Activated T-cell treated with anti-CD3 and anti-CD28 coated beads, Interleukin-2, amount 50 U/mL, for 1 hour (primary cell): ENCODE measurements at regions not wholly inside any gene's neighbourhood (a gene's known extent, or its start where the extent isn't known, plus 50 kb on each side); places are given as distances from the start of the nearest gene placed in this dataset.
"Not testable (repeated sequence)": the region's sequence is repeated elsewhere in the genome, so short reads cannot be mapped to it uniquely, and the experiment has no call there.

Source experiments
- DNase-seq: peaks from one replicate; pipeline ENCODE4 v3.0.0-alpha.2; 2020

DNA sequence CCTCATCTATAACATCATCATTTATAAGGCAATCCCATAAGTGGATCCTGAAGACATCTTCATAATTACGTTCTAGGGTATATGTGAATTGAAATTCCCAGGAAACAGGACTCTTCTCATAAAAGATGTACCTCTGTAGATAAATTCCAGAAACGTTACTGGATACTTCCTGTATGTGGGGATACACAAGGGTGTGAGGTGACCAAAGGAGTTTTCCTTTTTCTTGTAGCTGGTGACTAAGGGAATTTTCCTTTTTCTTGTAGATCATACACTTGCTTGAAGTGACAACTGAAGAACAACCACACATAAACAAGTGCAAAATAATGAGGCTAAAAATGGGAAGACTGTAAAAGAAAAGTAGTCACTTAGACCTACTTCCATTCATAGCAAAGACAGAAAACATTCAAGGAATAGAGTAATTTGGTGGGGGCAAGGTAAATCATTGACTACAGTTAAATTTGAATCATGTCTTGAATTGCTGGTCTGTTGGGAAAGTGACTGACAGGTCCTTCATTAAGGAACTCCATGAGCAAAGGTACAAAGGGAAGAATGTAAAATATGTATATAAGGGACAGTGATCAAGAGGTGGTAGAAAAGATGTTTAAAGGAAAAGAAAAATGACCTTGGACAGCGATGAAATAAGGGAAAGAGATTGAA is 53.2 kb upstream of the UBE2E3 start:
- no peak for DNase-seq

DNA sequence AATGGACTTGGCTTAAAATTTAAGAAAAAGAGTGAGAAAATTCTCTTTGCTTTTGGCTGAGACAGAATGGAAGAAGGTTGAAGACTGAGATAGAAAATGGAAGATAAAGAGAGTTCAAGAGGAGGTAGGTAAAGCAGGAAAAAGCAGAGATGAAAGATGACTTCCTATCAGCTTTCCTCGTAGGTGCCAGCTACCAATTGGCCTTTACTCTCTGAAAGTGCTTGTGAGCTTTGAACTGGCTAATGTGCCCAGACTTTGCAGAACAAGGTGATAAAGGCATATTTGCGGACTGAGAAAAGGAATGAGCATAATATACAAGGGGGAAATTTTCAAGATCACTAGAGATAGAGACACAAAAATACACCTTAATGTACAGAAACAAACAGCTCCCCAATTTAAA is 54.7 kb upstream of the UBE2E3 start:
- DNase-seq, result no peak

DNA sequence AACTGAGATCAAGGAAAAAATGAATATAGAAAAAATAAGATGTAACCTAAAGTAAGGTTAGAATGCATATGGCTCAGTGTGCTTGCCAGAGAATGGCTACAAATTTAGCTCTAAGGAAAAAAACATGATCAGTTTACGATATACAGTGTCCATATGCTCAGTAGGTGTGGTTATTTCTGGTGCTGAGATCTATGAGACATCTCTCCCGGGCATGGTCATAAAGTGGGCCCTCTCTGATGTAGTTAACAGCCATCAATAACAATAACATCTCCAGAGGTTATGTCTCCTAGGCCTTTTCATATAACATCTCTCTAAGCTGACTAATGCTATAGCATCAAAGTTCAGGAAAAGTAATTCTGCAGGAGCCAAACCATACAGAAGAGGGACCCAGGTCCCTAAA is 56.3 kb upstream of the UBE2E3 start:
- no peak for DNase-seq

DNA sequence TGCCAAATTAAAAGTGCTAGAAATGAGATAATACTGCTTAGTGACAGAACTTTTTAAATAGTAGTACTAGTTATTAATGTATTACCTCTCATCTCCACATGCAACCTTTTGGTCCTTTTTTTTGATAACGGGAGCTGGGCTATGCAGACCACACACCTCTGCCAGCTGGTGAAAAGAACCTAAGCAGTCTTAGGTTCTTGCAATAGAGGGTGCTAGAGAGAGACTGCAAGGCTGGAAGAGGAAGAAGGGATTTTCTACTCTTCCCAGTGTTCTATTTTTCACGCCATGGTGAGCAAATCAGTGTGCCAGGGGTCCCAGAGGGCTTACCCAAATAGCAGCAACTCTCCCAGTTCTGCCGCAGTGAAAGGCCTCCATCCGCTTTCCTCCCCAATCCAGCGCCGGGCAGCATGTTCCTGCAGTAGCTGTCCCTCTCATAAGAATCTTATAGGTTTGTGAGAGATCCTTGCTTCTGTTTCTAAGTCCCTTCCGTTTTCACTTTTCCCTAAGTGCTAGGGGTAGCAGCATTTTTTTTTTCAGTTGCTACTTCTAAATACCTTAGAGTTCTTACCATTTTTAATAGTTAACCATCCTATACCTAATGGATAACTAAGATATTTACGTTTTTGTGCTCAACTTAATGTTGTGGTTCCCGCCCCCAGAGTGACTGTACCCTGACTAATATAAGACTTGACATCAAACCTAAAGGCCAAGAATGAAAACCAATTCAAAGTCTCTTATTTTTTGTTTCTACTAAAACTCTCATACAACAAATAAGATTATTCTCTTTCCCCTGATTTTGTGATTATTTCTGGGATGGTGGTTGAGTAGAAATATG is 69.4 kb upstream of the UBE2E3 start:
- no peak for DNase-seq

DNA sequence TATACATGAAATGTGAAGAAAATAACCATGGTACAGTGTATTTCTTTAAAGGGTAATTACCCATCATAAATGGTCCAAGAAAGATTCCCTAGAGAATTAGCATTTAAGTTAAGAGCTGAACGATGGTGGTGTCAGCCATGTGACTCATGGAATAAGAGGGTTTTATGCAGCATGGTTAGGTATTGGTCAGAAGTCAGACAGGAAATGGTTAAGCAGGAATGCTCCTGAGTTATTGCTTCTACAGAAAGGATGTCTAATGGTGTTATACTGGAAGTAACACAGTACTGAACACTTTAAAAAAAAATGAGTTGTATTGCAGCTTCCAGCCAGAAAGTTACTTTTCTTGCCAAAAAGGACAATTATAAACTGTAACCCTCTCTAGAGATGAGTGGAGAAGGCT is 72.7 kb upstream of the UBE2E3 start:
- DNase-seq, result no peak

DNA sequence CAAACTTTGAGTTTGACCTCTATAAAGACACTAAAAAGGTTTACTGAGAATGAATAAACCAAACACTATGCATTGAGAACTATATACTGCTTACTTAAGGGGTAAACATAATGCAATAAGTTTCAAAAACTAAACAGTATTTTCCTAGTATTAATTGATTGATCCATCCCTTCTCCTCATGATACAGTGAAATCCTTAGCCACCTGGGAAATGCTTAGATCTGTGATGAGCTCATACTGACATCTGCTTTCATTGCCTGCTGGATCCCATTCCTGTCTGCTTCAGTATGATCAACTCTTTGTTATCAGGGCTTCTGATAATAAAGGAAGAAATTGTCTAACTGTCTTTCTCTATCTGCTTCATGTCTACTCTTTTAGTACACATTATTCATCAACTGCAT is 74.9 kb upstream of the UBE2E3 start:
- no peak for DNase-seq

DNA sequence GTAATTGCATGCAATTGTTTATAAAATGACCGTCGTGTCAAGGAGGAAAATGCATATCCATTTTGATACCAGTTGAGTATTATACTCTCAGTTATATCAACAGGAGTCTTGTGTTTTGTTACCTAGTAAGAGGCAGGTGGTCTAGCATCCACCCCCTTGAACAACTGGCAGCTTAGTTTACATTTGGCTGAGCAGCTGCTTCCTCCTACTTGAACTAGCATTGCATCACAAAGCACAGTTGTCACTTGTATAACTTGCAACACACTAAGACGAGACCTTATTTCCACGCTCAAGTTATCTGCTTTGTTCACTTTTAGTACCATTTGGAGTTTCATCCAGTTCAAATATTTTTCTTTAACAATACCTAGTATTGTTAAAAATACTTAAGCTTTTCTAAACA is 75.4 kb upstream of the UBE2E3 start:
- DNase-seq, result no peak

DNA sequence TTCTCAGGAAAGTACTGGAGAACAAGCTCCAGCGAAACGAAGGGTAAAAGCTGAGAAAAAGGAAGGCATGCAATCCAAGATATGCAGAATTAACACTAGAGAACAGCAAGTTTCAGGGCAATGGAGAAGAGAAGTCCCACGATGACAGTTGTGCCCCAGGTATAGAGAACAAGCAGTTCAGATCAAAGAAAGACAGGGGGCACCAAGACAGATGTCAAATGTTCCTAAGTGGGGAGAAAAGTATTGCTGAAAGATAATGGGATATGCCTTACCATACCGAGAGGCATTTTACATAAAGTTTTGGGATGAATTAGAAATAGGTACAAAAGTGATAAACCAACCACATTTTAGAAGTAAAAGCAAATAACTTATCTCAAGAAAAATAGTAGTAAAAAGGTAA is 79.1 kb upstream of the UBE2E3 start:
- no peak for DNase-seq

DNA sequence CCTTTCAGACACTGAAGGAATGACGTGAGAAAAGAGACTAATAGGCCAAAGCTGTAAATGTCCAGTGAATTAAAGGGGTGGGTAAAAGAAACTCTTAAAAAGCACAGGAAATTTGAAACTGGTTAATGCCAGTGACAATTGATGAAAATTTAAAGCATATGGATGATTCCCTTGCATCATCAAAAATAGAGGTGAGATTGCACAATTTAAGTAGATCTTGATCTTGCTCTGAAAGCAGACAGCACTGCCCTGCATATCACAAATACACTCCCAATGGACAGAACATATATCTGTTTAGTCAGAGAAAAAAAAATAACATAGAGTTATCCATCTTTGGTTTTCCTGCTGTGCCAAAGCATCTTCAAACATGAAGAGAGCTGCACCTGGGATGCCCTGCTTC is 86.7 kb upstream of the UBE2E3 start:
- no peak for DNase-seq

DNA sequence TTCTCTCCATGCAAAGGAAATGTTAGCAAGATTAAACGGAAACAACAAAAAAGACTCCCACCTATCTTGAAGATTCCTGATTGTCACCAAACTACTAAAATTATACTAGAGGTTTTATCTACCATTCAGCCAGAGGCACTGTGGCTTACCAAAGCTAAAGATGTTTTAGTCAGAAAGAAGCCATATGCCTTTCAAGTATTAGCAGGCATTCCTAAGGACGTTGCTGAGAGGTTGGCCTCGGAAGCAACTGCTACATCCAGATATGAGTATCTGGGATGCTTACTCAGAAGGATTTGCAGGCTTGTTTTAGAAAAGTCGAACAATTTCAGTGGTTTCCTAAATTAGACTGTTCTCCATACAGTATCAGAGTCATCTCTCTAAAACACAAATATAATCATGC is 88.3 kb upstream of the UBE2E3 start:
- DNase-seq, result no peak

DNA sequence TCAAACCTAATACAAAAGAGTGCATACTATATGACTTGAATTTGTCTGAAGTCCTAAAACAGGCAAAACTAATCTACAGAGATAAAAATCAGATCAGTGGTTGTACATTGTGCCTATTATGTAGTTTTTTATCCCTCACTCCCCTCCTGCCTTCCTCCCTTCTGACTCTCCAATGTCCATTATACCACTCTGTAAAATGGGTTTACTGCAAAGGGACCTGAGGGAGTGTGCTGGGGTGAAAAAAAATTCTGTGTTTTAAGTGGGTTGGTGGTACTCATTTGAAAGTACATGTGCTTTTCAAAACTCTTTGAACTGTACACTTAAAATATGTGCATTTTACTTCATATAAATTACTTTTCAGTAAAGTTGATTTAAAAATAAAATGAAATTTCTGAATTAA is 89.0 kb upstream of the UBE2E3 start:
- no peak for DNase-seq

DNA sequence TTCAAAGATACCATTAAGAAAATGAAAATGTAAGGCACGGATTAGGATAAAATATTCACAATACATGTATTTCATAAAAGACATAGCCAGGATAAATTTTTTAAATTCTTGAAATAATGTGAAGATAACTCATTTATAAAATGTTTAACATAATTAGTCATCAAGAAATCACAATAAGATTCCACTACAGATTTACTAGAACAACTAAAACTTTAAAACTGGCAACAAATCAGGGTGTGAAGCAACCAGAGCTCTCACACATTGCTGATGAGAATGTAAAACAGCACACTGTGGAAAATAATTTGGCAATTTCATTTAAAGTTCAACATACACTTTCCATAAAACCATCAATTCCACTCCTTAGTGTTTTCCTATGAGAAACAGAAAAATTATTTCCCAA is 89.6 kb upstream of the UBE2E3 start:
- no peak for DNase-seq

DNA sequence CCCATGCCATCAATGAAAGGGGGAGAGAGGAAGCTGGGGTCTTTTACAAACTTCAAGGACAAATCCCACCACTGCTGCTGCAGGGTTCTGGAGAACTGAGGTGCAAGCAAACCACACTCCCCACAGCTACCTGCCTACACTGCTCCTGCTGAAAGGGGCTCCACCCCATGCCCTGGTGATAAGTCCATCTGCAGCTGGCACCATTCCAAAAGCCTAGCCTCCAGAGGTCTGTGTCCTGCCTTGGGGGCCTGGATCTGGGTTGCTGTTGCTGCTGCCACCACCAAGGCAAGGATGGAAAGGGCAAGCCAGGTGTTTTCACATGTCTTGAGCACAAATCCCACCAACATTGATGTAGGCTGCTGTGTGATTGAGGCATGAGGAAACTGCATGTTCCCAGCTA is 97.4 kb upstream of the UBE2E3 start:
- DNase-seq, result no peak

DNA sequence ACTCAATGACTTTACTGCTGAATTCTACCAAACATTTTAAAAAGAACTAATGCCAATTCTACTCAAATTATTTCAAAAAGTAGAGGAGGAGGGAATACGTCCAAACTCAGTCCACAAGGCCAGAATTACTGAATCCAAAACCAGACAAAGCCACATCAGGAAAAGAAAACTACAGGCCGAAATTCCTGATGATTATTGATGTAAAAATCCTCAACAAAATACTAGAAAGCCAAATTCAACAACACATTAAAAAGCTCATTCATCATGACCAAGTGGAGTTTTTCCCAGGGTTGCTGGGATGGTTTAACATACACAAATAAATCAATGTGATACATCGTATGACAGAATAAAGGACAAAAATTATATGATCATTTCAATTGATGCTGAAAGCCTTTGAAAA is 103.9 kb upstream of the UBE2E3 start:
- DNase-seq, result no peak

DNA sequence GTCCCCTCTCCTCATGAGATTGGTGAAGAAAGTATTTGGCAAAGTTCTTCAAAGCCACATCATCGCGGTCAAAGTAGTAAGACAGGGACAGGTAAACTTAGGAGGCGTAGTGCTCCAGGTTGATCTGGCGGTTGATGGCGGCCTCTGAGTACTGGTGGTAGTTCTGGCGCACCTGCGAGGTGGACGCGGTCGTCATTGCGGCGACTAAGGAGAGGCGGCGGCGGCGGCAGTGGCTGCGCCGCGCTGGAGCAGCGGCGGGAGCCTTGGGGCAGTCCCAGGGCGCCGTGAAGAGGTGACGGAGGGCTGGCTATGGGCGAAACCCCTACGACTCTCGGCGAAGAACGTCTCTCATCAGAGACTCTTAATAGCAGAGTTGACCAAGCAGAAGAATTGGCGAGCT is 107.2 kb upstream of the UBE2E3 start:
- no peak for DNase-seq

DNA sequence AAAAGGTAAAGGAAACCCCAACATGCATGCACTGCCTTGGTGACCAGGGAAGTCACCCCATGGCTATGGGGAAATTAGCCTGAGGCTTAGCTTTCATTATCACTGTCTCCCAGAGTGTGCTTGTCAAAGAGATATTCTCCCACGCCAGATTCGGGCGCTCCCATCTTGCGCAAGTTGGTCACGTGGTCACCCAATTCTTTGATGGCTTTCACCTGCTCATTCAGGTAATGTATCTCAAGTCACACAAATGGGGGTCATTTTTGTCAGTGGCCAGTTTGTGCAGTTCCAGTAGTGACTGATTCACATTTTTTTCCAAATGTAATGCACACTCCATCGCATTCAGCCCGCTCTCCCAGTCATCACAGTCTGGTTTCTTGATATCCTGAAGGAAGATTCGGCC is 107.6 kb upstream of the UBE2E3 start:
- DNase-seq, result not testable (repeated sequence)

DNA sequence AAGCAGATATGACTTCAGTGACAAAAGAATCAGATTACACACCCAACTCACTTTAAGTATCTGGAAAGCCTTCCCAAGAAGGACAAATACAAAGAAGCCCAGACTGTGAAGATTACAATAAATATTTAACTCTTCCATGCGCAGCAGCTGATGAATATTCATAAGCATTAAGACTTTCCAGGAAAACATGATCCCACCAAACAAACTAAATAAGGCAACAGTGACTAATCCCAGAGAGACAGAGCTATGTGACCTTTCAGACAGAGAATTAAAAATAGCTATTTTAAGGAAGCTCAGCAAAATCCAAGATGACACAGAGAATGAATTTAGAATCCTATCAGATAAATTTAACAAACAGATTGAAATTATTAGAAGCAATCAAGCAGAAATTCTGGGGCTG is 108.2 kb upstream of the UBE2E3 start:
- no peak for DNase-seq

DNA sequence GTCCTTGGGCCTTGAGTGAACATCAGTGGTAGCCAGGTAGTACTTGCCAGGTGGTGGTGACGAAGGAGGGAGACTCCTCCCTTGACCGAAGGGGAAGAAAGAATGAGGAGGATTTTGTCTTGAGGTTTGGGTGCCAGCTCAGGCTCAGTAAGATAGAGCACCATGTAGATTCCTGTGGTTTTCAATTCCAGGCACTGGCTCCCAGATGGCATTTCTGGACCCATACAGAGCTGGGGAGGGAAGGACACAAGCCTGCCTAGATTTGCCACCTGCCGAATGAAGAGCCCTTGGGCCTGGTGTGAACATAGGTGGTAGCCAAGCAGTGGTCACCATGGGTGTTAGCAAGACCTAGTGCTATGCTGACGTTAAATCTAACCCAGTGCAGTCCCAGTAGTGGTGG is 108.8 kb upstream of the UBE2E3 start:
- no peak for DNase-seq

DNA sequence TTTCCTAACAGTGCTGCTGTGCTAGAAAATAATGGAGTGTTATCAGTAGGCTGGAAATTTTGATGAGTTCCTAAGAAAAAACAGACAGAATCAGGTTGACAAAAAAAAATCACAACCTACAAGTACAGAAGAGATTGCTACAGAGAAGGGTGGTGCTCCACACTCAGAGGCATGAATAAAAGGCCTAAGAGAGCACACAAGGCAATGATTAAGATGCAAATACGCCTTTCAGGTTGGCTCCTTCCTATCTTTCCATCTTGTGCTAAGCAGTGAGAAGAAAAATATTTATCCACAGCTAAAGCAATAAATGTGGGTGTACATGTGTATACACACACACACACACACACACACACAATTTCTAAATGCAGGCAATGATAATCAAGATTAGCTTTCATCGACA is 130.6 kb upstream of the UBE2E3 start:
- DNase-seq, result no peak

DNA sequence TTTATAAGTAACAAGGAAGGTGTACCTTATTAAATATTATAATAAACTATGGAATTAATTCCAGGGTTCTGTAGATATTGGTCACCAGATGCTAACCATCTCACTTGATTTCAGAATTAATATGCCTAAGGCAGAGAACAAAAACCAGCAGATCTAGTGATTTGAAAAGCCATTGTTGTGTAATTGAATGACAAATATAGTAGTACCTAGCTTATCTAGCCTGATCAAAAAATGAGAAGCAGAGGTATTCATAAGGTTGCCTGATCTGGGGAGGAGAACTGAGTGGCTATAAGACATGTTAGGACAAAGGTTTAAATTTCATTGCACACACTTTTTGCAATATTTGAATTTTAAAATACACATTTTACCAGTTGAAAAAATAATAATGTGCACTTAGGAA is 132.0 kb upstream of the UBE2E3 start:
- DNase-seq, result no peak

DNA sequence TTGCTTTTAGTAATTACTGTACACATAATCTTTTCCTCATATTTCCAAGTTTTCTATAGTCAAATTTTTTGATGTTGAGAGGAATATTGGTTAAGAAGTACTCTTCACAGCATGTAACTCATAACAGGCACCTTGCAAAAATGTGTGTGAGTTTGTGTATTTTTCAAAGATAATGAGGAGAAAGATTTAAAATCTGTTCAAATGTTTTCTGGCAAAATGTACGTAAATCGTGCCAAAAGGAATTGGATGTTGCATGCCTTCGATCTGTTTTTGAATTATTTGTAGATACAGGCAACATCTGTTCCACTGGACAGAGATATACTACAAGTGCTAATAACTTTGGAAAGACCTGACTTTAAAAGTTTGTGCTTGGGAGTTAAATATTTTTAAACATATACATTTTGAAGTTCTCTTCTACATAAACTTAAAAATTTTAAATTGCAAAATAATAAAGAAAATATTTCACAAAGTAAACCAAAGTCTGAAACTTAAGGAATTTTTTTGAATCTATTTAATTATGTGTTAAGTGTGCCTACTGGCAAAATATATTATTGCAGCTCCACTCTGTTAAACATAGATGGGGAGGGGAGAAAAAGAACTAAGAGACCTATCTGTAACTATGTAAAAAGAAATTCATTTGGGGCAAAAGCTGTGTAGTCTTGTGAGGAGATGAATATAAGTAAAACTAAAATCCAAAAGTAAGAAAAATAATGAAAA is 133.5 kb upstream of the UBE2E3 start:
- DNase-seq, result no peak

DNA sequence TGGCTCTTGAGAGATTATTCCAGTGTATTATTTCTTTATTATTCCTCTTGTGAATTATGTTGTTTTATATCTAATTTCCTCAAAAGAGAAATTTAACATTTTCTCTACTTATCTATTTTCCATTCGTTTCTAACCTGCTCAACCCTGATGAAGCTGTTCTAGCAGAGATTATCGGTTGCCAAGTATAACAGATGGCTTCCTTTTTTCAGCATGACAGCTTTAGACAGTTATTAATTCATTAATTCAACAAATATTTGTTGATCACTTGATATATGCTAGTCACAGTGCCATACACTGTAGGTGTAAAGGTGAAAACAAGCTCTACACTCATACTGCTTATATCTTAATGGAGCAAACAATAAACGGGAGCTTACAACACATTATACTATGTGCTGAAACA is 137.9 kb upstream of the UBE2E3 start:
- DNase-seq, result no peak

DNA sequence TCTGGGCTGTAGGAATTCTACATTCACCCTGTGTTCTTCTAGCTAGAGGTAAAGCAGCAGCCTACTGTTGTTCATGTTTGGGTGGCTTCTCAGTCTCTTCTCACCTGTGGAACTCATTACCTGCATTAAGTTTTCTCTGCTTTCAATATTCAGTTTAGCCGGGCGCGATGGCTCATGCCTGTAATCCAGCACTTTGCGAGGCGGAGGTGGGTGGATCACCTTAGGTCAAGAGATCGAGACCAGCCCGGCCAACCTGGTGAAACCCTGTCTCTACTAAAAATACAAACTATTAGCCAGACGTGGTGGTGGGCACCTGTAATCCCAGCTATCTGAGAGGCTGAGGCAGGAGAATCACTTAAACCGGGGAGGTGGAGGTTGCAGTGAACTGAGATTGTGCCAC is 139.8 kb upstream of the UBE2E3 start:
- no peak for DNase-seq

DNA sequence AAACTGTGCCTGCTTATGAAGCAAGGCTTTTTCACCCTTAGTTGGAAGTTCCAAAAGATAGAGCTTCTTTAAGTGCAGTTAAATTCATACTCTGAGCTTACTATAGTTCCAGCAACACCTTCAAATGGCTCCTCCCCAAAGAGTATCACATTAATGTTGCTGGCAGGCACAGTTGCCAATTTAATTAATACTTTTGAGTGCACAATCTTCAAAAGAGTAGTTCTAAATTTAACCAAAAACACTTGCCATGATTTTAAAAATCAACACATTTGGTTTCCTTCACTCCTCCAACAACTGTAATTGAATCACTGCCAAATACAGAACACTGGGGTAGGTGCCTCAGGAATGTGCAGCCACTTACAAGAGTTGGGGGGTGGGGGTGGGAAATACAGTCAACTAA is 150.6 kb upstream of the UBE2E3 start:
- DNase-seq, result no peak
